Left ventricle myocardium inferior (tissue), 1 donor: ENCODE measurements at regions not wholly inside any gene's neighbourhood (a gene's known extent, or its start where the extent isn't known, plus 50 kb on each side); places are given as distances from the start of the nearest gene placed in this dataset.

Experiments
- DNase-seq: peaks from one replicate; pipeline ENCODE4 v3.0.0-alpha.2; 2020
- H3K27ac ChIP-seq: fragments of 200-600 bp; replicated peaks from 2 replicates; pipeline ENCODE4 v1.8.0; 2021
- H3K27me3 ChIP-seq: fragments of 200-600 bp; 2 replicates; pipeline ENCODE4 v1.8.0; 2021; ENCODE audit warnings: low read depth
- H3K36me3 ChIP-seq: fragments of 200-600 bp; 2 replicates; pipeline ENCODE4 v1.8.0; 2021
- H3K4me1 ChIP-seq: fragments of 200-600 bp; 2 replicates; pipeline ENCODE4 v1.8.0; 2021
- H3K4me3 ChIP-seq: fragments of 200-600 bp; 2 replicates; pipeline ENCODE4 v1.8.0; 2021; ENCODE audit warnings: mild to moderate bottlenecking, moderate library complexity
- H3K9me3 ChIP-seq: fragments of 200-600 bp; replicated peaks from 2 replicates; pipeline ENCODE4 v1.8.0; 2021
- CTCF ChIP-seq: fragments of 200-600 bp; IDR thresholded peaks from 2 replicates; pipeline ENCODE4 v1.8.0; 2021; ENCODE audit warnings: antibody characterized with exemption, mild to moderate bottlenecking, borderline replicate concordance
- intact Hi-C: fragments of 100-400 bp; cut with micrococcal nuclease; formaldehyde crosslinking; loops from one replicate; pipeline ENCODE4 v1.11.0; 2022
- donor health status: DM: no; HTN: yes; CAD: no; lungs with severe emphysema.

DNA sequence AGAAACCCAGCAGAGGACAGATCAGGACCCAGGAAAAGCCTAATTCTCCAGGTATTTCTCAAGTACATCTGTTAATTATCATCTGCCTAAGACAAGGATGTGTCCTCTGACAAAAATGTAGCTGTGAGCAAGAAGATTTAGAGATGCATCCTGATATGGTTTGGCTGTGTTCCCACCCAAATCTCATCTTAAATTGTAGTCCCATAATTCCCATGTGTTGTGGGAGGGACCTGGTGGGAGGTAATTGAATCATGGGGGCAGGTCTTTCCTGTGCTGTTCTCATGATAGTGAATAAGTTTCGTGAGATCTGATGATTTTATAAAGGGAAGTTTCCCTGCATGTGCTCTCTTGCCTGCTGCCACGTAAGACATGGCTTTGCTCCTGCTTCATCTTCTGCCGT is 381.8 kb downstream of the BUD13 start:
- intact Hi-C loops = no loop called here
- peaks cover 17% of the 10 kb centered on the region for H3K9me3 ChIP-seq
- H3K4me1 ChIP-seq = no peaks in the 10 kb centered on the region
- no peak overlapping the region for H3K27ac ChIP-seq
- H3K4me3 ChIP-seq = no peak overlapping the region
- H3K36me3 ChIP-seq = no peaks in the 10 kb centered on the region
- no peak for TF ChIP-seq CTCF
- H3K27me3 ChIP-seq = peaks cover 40% of the 10 kb centered on the region
- no peak for DNase-seq

DNA sequence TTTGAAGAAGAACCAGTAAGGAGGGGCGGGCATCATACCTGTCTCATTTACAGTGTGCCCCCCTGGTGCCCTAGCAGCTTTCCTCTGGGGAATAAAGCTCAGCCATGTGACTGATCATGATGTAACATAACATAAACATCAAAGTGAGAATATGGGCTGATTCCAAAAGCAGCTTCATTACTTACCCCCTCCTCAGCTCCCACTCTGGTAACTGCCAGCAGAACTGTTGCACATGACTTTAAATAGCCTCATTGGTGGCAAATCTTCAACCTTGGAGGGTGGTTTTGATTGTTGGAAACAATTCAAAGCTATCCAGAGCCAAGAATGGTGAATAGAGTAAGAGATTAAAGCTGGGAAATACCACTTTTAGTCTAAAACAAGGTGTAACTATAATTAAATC is 384.6 kb downstream of the BUD13 start:
- Histone ChIP-seq H3K36me3 (no peaks in the 10 kb centered on the region), H3K27ac (no peak overlapping the region), H3K4me3 (no peak overlapping the region), H3K4me1 (no peaks in the 10 kb centered on the region), H3K27me3 (peaks cover 20% of the 10 kb centered on the region), H3K9me3 (peaks cover 3% of the 10 kb centered on the region)
- intact Hi-C loops = no loop called here
- TF ChIP-seq CTCF = no peak
- no peak for DNase-seq

DNA sequence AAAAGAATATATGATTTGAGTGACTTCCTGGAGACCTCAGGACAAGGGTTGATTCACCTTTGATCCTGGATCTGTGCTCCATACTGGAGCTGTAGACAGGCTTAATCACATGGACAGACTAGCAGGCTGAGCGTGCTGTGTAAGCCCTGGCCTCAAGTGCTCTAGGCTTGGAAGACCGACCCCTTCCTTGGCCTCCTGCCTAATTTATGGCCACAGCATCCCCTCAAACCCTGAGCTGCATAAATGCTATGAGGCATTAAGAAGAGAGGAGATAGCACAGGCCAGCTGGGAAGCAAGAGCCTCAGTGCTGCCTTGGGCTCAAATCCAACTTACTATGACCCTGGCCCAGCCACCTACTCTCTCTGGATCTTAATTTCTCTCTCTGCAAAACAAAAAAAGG is 385.1 kb downstream of the BUD13 start:
- no peak overlapping the region for H3K27ac ChIP-seq

GRCh38 chr11:116386118-116386699 is 386.6 kb downstream of the BUD13 start:
- Histone ChIP-seq H3K4me3 (no peak overlapping the region), H3K27ac (no peak overlapping the region), H3K9me3 (no peaks in the 10 kb centered on the region), H3K36me3 (no peaks in the 10 kb centered on the region), H3K27me3 (peaks cover 25% of the 10 kb centered on the region), H3K4me1 (no peaks in the 10 kb centered on the region)
- no peak for DNase-seq
- no peak for TF ChIP-seq CTCF
- intact Hi-C loops = no loop called here

More for the DNA sequence above, 385.1 kb downstream of the BUD13 start:
- no peak for TF ChIP-seq CTCF
- DNase-seq = no peak
- Histone ChIP-seq H3K27me3 (peaks cover 21% of the 10 kb centered on the region), H3K4me1 (no peaks in the 10 kb centered on the region), H3K4me3 (no peak overlapping the region), H3K36me3 (no peaks in the 10 kb centered on the region), H3K9me3 (no peaks in the 10 kb centered on the region)
- intact Hi-C loops = no loop called here

GRCh38 chr11:116384876-116385275 is 387.9 kb downstream of the BUD13 start:
- H3K27ac ChIP-seq = no peak overlapping the region
- DNase-seq = no peak
- no peak overlapping the region for H3K4me3 ChIP-seq
- H3K9me3 ChIP-seq = no peaks in the 10 kb centered on the region
- intact Hi-C loops = no loop called here
- no peaks in the 10 kb centered on the region for H3K36me3 ChIP-seq
- TF ChIP-seq CTCF = no peak
- no peaks in the 10 kb centered on the region for H3K4me1 ChIP-seq
- peaks cover 34% of the 10 kb centered on the region for H3K27me3 ChIP-seq
